PC-3 (cell line): ENCODE measurements at regions not wholly inside any gene's neighbourhood (a gene's known extent, or its start where the extent isn't known, plus 50 kb on each side); places are given as distances from the start of the nearest gene placed in this dataset.

Experiments
- CTCF ChIP-seq: fragments of 300-600 bp; sonication (generic); conservative IDR thresholded peaks from 2 replicates; pipeline ENCODE4 v1.5.1; 2017; ENCODE audit warnings: antibody characterized with exemption, low read depth, mild to moderate bottlenecking, low read length
- EZH2 ChIP-seq: fragments of 300-600 bp; sonication (generic); IDR thresholded peaks from one replicate; pipeline ENCODE4 v1.6.1; 2017; ENCODE audit warnings: antibody characterized with exemption, mild to moderate bottlenecking, low read length; ENCODE audit not compliant: unreplicated experiment

GRCh38 chr9:73444821-73445220 lies 293.2 kb downstream of the ANXA1 start:
- no peak for TF ChIP-seq CTCF
- TF ChIP-seq EZH2: no peak
